Erythroblast (primary cell): ENCODE measurements at regions not wholly inside any gene's neighbourhood (a gene's known extent, or its start where the extent isn't known, plus 50 kb on each side); places are given as distances from the start of the nearest gene placed in this dataset.
"Not testable (repeated sequence)": the region's sequence is repeated elsewhere in the genome, so short reads cannot be mapped to it uniquely, and the experiment has no call there.

ENCODE experiments used
- GATA1 ChIP-seq: IDR thresholded peaks from 2 replicates; pipeline ENCODE4 v1.6.1; 2011; ENCODE audit warnings: low read depth, mild to moderate bottlenecking, control low read depth, low read length, moderate library complexity
- POLR2A ChIP-seq: IDR thresholded peaks from 2 replicates; pipeline ENCODE4 v1.6.1; 2011; ENCODE audit warnings: mild to moderate bottlenecking, low read length

DNA sequence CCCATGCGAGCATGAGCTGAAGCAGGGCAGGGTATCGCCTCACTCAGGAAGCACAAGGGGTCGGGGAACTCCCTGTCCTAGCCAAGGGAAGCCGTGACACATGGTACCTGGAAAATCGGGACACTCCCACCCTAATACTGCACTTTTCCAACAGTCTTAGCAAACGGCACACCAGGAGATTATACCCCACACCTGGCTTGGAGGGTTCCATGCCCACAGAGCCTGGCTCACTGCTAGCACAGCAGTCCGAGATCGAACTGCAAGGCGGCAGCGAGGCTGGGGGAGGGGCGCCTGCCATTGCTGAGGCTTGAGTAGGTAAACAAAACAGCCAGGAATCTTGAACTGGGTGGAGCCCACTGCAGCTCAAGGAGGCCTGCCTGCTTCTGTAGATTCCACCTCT, 430.7 kb downstream of the ADCYAP1 start:
- not testable (repeated sequence) for TF ChIP-seq POLR2A, GATA1
